GM21528 (cell line): ENCODE measurements at regions not wholly inside any gene's neighbourhood (a gene's known extent, or its start where the extent isn't known, plus 50 kb on each side); places are given as distances from the start of the nearest gene placed in this dataset.

Source experiments
- ATAC-seq: cut with Tn5 transposase; IDR thresholded peaks from one replicate; pipeline ENCODE4 v1.9.1; 2021; ENCODE audit warnings: mild to moderate bottlenecking, moderate library complexity; ENCODE audit not compliant: unreplicated experiment, low FRiP score

DNA sequence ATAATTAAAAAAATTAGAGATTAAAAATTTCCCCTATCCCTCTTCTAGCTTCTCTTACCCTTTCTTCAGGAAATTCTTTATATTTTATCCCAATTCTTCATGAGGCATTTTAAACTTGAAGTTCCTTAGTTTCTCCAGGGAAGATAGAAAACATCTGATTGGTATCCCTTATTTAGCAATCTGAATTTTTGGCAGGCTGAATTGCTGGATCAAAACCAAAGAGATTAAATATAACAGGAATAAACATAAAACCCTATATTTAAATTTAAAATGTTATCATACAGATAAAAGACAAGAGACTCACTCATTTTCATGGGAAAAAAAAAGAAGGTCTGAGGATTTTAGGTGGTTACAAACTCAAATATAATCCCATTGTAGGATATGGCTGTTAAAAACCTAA, 204.2 kb downstream of the CHRM3 start:
- no peak for ATAC-seq

DNA sequence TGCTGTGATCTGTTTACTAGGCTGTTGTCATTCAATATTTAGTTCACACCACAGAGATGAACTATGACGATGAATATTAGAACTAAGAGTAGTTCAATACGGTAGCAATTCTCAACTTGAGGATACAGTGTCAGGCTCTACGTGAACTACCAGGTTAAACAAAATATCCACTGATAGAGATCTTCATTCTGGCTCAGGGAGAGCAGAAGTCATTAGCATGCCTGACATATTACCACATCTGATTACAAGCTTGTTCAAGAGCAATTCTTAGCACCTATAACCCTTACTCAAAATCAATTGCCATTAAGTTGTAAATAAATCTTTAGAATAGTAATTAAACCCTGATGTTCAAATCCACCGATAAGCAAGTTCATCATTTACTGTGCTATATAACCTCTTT, 207.2 kb downstream of the CHRM3 start:
- ATAC-seq = no peak

DNA sequence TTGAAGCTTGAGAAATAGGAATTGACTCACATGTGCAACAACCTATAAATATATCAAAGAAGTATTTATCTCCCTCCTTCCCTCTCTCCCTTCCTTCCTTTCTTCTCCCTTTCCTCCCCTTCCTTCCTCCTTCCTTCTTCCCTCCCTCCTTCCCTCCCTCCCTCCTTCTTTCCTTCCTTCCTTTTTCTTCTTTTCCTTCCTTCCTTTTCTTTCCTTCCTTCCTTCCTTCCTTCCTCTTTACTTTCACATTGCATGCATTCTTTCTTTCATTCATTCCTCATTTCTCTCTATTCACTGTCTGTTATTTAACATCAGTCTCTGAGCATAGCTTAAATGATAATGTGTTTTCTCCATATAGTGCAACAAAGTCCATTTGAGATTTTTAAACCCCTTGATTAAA, 214.2 kb downstream of the CHRM3 start:
- ATAC-seq = no peak

DNA sequence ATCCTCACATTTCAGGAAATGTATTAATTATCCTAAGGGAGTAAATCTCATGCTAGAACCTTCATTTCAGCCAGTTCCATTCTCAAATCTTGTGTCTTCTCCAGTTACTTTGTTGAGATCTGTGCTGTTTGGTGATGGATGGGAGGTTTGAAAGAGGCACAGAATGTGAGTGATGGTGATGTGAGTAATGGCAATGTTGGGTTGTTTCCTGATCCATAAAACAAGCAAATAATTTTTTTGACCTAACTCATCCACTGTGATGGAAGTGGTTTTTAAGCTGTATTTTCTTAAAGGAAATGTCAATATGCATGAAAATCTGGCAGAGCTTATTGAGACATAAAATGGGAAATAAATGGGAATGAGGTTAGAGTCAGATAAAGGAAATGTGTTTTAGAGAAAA, 214.7 kb downstream of the CHRM3 start:
- ATAC-seq = no peak

DNA sequence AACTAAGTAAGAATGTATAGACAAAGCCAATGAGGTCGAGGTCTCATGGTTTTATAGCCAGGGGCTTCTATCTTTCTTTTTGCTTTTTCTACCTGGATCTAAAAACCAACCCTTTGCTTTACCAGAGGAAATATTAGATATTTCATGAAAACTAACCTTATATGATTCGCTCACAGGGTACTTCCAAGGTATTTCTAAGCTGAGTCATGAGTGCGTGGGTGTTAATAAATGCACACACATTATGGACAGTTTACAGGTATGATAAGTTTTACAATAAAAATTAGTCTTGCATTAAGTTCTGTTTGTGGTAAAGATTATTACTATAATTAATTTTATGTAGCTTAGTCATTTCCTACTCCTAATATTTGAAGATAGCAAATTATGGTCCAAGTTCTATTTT, 217.2 kb downstream of the CHRM3 start:
- ATAC-seq = no peak

DNA sequence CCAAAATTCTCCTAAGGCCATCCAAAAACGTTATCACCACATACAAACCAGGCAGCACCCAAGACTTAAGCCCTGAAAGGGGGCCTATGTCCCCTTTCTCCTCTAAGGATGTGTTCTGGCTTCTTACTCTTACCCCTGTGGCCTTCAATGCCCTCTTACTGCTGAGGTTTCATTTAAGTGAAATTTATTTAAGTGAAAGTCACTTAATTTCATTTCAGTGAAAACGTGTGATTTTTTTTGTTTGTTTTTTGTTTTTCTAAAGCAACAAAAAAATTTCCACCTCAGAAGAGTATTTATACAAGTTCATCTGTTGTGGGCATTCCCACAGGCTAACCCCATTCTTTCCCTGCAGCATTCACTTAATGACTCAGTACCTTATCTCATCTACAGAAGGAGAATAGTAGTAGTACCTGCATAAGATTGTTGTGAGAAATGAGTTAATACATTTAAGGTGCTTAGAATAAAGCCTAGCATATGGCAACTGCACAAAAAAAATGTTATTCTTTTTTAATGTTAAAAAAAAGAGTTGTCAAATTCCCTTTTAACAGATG, 220.6 kb downstream of the CHRM3 start:
- ATAC-seq = no peak

DNA sequence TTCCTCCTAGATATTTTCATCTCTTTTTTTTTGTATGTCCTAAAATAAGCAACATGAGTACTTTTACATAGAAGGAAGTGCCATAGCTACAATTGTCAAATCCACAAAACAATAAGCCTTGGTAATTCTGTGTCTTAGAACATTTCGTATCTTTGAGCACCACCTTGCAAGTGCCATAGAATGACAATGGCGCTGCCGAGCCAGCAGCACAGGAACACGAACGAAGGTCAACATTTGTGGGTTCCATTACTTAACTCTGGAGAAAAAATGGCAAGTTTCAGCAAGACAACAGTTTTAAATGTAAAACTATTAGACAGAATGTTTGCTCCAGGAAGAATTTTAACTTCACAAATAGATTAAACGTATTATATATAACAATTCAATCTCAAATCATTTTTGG, 222.1 kb downstream of the CHRM3 start:
- ATAC-seq = no peak

DNA sequence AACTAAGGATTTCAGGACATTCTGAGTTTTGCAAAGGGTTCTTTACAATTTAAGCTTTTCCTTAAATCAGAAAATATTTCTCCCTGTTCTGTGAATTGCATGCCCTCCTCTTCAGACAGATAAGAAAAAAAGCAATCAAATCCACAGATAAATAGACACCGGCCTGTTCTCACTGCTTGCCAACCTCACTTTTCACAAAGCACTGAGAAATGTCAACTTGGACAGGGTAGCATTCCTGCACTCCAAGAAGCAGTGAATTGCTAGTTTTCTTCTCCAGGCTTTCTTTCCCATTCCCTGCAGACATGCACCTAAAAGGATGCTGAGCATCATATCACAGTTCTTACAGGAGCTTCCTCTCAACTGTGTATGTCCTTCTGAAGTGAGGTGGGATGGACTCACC, 226.0 kb downstream of the CHRM3 start:
- ATAC-seq = no peak

DNA sequence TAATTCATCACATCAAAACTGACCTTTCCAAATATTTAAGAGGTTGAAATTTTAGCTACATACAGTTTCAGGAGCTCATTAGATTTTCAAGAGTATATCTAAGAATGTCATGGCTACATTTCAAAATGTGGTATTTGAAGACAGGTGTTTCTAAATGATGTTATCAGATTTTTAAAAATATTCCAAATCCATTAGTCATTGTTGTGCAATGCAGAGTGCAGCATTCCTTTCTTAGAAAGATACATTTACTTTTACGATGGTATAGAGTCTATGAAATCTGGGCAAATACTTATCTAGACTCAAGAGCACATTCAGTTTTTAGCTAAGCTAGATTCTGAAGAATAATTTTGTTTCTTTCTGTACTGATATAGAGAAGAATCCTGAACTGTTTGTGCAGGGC, 230.3 kb downstream of the CHRM3 start:
- no peak for ATAC-seq

DNA sequence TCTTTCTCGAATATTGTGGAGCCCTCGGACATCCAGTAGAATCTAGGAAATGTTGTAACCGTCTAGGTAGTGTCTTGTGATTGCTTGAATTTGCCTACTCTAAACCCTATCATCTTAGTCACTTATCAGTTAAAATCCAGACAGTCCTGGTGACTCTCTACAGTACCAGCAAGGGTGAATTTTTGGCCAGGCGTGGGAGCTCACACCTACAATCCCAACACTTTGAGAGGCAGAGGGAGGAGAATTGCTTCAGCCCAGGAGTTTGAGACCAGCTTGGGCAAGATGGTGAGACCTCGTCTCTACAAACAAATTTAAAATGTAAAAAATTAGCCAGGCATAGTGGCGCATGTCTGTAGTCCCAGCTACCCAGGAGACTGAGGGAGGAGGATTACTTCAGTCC, 230.9 kb downstream of the CHRM3 start:
- no peak for ATAC-seq

DNA sequence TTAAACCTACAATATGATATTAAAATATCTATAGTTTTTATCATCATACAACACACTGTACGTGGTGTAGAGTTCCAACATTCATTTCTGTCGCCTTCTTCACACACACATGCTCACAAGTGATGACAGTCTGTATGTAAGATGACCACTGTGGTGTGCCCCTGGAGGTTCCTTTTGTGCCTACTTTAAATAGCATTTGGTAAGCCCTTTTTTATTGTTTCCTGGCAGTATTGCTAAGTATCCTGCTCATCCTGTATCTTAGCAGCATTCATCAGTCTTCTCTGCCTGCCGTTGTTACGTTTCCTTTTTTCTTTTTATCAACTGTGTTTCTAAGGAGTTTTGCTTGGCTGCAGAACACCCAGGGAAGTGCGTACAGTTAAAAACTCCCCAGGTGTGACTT, 231.4 kb downstream of the CHRM3 start:
- ATAC-seq = no peak

DNA sequence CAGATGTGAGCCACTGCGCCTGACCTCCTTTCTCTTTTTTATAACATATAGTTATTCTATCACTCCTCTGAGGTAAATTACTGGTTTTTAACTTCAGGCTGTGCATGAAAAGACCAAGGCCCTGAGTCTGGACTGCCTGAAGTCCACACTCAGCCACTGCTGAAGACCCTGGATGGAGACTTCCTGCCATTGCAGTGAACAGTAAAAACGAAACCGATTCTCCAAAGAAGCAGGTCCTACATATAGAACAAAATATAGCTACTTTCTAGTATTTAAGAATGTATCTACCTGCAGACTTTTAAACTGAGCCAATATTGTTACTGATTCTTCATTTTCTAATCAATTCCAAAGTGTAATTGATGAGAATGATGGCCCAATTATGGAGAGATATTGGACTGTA, 232.8 kb downstream of the CHRM3 start:
- ATAC-seq = no peak

DNA sequence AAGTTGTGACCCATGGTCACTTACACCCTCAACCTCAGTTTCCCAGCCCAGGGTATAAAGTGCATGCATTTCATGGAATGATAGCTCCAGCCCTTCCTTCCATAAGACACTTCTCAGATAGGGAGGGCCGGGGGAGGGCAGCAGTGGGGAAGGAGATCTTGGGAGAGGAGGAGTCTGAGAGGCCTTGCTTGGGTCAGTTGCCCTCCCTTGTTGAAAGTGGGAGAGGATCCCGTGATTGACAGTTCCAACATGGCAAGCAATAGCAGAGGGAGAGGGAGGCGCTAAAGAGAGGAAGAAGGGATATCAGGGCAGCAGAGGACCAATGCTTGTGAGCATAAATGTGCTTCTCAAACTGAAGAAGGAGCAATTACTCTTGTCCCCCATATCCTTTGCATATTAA, 244.4 kb downstream of the CHRM3 start:
- ATAC-seq = no peak

DNA sequence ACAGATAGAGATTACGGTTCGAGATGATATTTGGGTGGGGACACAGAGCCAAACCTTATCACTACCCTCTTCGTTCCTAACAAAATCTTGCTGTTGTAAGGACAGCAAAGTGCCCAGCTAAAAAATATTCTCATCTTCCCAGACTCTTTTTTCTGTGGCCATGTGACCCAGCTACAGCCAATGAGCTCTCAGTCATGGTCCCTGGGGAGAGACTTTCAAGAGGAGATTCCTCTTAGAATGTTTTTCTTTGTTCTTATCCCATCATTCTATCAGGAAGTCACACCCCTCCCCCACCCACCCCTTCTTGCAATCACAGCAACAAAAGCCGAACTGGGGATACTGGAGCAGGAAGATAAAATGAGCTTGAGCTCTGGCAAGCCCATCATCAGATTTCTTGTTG, 247.1 kb downstream of the CHRM3 start:
- no peak for ATAC-seq

DNA sequence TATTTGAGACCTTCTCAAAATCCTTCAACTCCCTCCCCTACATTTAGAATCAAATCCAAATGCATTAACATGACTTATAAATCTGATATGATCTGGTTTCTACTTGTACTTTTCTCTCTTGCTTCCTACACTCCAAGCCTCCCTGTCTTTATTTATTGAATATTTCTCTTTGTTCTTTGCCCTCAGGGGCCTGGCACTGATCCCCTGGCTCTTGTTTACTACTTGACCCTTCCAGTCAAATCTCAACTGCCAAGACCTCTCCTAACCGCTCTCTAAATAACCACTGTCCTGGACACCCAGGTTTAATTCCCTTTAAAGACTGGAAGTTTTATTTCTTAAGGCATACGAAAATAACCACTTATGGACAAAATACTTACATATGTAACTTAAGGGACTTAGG, 248.9 kb downstream of the CHRM3 start:
- ATAC-seq = no peak

DNA sequence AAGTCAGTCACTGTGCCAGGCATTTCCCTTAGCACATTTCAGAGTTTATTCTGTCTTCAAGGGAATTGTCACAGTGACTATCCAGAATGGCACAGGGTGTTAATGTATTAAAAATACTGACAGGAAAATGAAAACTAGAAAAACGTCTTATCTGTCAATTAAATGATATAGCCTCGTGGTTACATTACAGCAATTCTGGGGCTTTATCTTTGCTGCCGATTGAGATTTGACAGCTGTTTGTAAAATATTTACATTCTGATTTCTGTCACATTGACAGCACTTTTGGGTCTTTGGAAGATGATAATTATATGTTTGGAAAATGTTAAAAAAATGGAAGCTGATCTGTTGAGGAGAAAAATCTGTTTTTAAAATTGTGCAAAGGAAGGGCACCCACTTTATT, 250.0 kb downstream of the CHRM3 start:
- ATAC-seq = no peak

DNA sequence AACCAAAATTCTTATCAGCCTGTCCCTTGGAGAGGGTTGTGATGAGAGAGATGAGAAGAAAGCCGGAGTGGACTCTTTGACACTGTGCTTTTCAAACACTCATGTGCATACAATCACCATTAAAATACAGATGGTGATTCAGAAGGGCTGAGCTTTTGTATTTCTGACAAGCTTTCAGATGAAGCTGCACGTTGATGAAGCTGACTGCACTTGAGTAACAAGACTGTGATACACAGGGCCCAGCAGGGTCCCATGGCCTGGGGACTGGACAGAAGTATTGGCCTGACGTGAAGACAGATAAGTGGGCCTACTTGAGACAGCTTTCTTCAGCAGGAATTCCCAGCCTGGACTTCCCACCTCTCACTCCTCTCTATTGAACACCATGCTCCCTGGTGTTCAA, 258.2 kb downstream of the CHRM3 start:
- no peak for ATAC-seq

DNA sequence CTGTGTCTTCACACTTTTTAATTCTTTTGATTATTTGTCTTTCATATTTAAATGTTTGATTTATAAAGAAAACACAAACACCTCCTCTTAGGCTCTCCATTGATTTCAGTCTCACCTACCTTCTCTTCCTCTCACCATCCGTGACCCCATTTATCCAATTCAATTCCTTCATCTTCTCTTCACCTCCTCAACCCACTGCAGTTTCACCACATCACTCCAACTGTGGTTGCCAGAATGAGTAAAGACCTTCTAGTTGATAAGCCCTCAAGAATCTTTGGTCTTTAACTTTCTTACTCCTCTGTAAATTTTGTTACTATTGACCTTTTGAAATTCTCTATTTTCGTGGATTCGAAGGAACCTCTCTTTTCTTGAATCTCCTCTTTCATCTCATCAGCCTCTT, 260.7 kb downstream of the CHRM3 start:
- no peak for ATAC-seq

DNA sequence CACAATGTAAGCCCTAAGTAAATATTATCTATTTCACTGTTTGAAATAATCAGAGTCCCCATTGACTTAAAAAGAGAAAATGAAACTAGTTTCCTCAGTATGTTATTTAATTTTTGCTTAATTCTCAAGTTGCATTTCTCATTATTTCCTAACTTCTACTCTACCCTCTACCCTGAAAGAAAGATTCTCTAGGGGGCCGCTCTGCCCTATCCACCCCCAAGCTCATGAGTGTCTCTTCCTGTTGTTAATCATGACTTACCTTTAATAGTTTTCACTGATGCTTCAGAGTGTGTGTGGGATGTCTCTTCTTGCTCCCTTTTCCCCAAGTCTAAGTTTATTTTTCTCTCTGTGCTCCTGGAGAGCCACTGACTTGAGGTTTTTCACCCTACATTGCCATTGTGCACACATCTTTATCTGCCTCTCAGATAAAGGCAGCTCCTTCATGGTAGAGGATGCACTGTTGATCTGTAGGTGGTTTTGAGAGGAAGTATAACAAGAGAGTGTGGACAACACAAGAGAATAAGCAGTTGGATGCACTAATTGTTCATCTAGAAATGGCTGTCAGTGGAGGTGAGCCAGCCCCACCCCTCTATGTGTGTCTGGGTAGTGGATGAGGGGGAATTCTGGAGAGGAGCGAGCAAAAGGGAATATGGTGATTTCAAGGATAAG, 261.7 kb downstream of the CHRM3 start:
- no peak for ATAC-seq

DNA sequence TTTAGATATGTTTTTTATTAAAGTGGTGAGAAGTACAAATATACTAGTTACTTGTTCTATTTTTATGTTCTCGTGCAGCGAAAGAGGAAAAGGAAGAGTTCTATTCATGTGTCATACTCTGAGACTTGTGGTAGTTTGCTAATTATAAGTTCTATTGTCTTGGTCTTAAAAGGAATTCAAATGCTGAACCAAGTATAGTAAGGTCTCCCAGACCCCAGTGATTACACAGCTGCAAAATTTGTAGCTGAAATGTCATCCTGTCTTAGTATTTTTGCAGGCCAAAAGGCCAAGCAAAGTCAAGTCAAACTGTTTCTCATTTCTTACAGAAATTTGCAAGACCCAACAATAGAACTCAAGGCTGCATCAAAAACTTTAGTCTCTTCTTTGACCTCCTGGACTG, 268.7 kb downstream of the CHRM3 start:
- no peak for ATAC-seq

DNA sequence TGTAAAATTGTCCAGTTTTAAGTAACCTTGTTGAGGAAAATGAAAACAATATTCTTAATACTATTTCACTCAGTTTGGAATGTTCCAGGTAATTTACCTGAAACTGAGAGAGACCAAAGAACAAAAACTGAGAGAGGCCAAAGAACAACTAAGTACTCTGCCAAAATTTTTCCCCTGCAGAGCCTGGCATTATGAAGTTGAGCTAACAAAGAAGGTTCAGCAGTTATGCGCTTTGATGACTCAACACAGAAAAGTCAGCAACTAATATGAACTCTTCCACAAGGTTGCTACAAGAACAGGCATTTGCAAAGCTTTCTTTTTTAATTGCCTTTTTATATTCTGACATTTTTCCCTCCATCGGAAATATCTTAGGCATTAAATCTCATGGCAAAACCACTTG, 270.9 kb downstream of the CHRM3 start:
- no peak for ATAC-seq

DNA sequence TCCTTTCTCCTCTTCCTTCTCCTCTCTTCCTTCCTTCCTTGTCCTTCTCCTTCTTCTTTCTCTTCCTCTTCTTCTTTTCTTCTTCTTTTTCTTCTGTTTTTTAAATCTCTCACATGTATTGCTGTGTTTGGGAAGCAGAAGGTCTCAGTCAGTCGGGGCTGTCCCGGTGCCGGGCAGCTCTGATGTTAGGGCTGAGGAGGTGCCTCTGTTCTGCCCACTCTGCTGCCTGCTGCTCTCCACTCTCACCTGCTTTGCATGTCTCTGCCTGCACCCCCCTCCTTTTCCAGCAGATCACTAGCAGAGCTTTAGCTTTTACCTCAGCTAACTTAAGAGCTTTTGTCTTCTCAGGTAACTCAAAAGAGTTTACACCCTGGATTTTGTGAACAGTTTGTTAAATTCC, 276.6 kb downstream of the CHRM3 start:
- ATAC-seq = no peak

DNA sequence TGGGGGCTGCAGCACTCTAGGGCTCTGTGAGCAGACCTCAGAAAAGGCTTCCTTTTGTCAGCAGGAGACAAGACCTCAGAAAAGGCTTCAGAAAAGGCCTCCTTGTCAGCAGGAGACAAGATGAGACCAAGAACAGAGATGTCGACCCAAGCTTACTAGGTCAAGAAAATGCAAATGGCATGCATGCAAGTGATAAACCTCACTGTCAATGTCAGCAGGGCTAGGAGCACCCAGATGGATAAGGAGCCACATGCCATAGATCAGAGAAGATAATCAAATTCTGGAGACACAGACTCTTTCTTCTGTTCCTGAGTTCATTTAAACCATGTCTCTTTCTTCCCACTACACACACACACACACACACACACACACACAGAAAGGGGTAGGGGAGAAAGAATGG, 285.9 kb downstream of the CHRM3 start:
- ATAC-seq = no peak
